GM18868 (cell line): ENCODE measurements at regions not wholly inside any gene's neighbourhood (a gene's known extent, or its start where the extent isn't known, plus 50 kb on each side); places are given as distances from the start of the nearest gene placed in this dataset.
A peak's percentile ranks its signal among the peaks of the same experiment; 100 is the strongest.

Experiments used
- ATAC-seq: cut with Tn5 transposase; IDR thresholded peaks from one replicate; pipeline ENCODE4 v1.9.1; 2021; ENCODE audit warnings: mild to moderate bottlenecking, moderate library complexity; ENCODE audit not compliant: unreplicated experiment

- ATAC-seq: peak; percentile 76
These were observed 59.8 kb upstream of the POU5F2 start for GRCh38 chr5:93800988-93801811.

GRCh38 chr5:93794954-93795353, 53.6 kb upstream of the POU5F2 start:
- no peak for ATAC-seq

DNA sequence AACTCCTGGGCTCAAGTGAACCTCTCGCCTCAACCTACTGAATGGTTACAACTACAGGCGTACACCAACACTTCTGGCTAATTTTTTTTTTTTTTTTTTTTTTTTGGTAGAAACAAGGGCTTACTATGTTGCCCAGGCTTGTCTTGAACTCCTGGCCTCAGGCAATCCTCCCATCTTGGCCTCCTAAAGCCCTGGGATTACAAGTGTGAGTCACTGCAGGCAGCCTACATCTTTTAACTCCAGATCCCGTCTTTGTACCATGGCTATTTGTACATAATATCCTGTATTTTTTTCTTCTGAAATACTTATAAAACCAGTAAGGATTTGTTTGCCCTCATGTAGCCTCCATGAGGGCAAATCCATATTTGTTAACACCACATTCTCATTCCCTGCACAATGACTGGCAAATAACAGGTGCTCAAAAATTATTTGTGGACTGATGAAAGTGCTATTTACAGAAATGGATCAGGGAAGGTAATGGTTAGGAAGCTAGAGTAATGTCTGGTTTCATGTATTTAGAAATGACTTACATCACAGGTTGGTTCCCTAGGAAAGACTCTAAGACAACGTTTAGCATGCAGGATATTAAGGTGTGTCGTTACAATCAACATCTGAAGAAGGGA, 51.9 kb upstream of the POU5F2 start:
- no peak for ATAC-seq

GRCh38 chr5:93791518-93791972, 50.1 kb upstream of the POU5F2 start:
- no peak for ATAC-seq
